ENCODE measurements at regions not wholly inside any gene's neighbourhood (a gene's known extent, or its start where the extent isn't known, plus 50 kb on each side); places are given as distances from the start of the nearest gene placed in this dataset.

- TF ChIP-seq CTCF (IDR thresholded peaks at IDR 0.05; ENCODE audit: borderline replicate concordance, extremely low read depth, low read length, poor library complexity, severe bottlenecking) (no peak), EZH2 (IDR thresholded peaks at IDR 0.05; ENCODE audit: borderline replicate concordance, low read depth, low read length, severe bottlenecking) (no peak)
Observed at GRCh38 chr9:16312962-16313546, 557.4 kb downstream of the BNC2 start.

Data from DND-41 (cell line).